ENCODE measurements at regions not wholly inside any gene's neighbourhood (a gene's known extent, or its start where the extent isn't known, plus 50 kb on each side); places are given as distances from the start of the nearest gene placed in this dataset.

GRCh38 chr14:101055776-101056374, 152.4 kb upstream of the RTL1 start:
- TF ChIP-seq CTCF (IDR thresholded peaks at IDR 0.05; ENCODE audit: low read depth, low read length) (no peak), EZH2phosphoT487 (IDR thresholded peaks at IDR 0.05; ENCODE audit: low read depth) (no peak)

Data from OCI-LY3 (cell line).